NCI-H1694 treated with DMSO at 0.1 percent for 48 hours (cell line): ENCODE measurements at regions not wholly inside any gene's neighbourhood (a gene's known extent, or its start where the extent isn't known, plus 50 kb on each side); places are given as distances from the start of the nearest gene placed in this dataset.
"Not testable (repeated sequence)": the region's sequence is repeated elsewhere in the genome, so short reads cannot be mapped to it uniquely, and the experiment has no call there.

ENCODE experiments used
- DNase-seq: peaks from one replicate; lab custom pipeline; 2025; lab: John Stamatoyannopoulos, UW

DNA sequence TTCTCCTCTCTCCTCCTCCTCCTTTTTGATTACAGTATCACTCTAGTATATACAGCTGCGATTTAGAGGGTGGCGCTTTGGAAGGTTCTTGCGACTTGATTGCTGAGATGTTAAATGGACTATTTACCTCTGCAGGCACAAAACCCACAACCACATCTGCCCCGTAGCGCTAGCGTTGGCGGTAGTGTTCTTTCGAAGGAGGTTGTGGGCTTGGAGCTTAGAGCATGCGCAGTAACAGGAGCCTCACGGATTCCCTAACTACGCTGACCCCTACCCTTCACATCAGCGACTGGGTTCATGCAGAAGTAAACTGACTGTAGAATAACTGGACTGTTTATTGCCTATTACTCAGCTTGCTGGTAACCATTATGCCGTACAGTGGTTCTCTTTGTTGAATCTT lies 58.0 kb downstream of the CGGBP1 start:
- no peak for DNase-seq

DNA sequence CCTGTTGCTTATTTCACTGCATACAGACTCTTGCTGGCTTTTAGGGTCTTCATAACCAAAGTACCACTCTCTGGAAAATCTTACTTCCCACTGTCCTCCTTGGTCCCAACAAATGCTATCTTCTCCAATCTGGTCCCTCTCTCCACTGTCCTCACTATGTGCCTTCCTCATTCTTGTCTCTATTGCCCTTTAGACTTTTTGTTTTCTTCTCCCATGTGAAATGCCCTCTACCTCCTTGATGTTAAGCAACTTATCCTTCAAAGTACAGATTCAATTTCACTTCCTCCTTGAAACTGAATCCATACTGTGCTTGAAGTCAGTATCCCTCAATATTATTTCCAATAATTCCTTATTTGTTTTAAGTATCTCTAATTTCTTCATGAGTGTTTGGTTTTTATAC lies 60.8 kb downstream of the CGGBP1 start:
- DNase-seq: no peak

DNA sequence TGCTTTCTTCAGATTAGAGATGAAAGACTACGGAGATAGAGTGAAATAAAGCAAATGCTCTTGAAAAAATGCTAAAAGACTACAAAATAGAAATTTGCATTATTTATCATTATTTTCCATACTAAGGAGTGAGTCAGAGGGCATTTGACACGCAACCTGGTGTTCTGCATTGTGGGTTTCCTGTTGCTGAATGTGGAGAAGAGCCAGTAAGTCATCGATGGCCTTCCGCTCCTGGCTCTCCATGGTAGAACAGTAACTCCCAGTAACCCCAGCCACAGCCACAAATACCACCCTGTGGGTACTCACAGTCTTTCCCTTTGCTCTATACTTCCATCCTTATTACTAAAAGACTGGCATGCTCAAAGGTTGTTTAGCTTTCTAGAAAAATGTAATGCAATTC lies 61.5 kb downstream of the CGGBP1 start:
- no peak for DNase-seq

DNA sequence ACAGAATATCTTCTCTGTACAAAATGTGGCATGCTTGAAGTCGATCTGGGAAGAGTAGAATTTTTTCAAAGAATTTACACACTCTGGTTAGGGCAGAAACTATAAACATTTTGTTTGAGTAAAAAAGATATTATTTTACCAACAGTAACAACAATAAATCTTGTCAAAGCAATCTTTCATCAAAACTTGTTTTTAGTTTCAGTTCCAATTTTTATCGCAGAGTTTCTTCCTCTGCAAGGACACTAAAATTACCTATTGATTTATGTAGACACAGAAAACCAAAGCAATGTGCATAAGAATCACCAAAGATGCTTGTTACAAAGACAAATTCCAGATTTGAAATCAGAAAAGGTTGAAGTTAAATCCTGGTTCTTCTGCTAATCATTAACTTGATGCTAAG lies 61.9 kb downstream of the CGGBP1 start:
- DNase-seq: no peak

DNA sequence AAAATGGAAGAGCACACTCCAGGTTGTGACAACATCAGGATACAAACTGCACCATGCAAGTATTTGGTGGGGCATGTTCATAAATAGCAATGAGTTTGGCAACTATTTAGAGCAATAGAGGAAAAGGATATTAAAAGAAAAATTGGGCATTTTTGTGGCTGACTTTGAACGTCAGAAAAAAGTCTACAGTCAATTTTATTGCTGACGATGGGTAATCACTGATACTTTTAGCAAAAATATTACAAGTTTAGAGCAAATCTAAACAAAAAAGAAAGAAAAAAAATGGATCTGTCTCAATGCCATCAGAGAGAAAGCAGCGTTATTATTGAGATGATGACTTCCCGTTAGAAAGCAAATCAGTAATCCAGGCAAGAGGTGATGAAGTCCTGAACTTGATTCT lies 65.2 kb downstream of the CGGBP1 start:
- DNase-seq: no peak

DNA sequence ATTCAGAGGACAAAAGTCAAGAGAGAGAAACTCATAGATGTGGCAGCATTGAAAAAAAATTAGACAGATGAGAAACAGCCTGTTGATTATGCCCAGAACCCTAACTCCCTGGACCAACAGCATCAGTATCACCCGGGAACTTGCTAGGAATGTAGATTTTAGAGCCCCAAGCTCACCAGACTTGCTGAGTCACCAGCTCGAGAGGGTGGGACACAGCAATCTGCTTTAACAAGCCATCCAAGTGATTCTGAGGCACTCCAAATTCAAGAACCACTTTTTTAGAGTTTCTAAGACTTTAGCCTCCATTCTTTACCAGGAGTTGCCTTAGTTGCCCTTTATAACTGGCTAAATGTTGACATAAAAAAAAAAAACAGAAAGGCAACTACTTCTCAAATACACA lies 70.9 kb downstream of the CGGBP1 start:
- DNase-seq: no peak

DNA sequence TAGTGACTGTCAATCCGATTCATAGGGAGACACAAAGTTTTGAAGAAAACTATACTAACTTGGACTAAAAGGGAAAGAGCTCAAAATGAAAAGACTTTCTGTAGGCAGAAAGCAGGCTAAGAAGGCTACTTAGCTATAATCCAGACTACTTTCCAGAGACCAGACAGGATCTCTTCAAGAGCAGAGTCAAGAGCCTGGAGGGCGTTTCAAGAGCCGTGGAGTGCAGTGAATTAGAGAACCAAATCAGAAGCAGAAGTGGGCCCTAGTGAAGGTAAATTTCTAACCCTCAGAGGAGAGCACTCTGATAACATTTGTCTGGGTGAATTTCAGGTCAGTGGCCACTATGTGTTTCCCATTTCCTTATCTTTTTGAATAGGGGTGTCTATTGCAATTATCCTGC lies 76.4 kb downstream of the CGGBP1 start:
- DNase-seq: no peak

DNA sequence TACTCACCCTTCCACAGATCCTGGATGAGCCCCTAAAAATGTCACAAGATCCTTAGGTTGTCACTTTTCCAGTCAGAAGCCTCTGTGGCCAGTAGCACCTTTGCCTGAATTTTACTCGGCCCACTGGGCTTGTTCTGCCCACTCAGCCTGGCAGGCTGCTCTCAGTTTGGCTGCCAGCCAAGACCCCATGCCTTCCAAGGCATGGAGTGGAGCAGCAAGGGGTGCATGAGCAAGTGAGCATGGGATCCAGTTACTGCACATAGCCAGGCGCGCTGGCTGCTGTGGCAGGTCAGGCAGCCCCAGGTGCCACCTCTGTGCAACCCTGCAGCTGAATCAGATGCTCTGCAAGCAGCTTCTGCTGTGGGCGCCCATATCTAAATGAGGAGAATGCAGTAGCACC lies 79.3 kb downstream of the CGGBP1 start:
- DNase-seq: no peak

DNA sequence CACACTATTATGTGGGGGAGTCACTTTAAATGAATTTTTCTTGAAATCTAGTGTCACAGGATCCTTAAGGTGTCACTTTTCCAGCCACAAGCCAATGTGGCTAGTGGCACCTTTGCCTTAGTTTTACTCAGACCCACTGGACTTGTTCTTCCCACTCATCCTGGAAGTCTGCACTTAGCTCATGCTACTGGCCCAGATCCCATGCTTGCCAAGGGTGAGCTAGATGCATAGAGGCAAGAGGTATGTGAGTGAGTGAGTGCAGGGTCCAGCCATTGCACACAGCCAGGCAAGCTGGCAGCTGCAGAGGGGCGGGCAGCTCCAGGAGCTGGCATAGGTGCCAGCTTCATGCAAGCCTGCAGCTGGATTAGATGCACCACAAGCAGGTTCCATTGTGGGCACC lies 81.0 kb downstream of the CGGBP1 start:
- no peak for DNase-seq

DNA sequence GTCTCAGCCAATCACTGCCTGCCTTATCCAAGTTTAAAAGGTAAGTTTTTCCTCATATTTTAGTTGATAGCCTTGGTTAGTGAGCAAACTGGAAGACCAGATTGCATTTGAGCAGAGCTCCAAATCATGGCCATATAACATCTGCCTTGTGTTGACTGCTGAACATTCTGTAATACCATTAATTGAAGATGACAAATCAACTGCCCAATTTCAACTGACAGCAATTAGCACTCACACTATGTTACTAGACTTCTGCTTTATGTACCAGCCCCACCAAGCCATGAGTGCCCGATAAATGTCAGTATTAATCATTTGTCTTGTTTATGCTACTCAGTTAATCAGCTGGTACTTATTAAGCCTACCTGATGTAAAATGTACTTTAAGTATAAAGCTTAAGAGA lies 83.1 kb downstream of the CGGBP1 start:
- DNase-seq: no peak

DNA sequence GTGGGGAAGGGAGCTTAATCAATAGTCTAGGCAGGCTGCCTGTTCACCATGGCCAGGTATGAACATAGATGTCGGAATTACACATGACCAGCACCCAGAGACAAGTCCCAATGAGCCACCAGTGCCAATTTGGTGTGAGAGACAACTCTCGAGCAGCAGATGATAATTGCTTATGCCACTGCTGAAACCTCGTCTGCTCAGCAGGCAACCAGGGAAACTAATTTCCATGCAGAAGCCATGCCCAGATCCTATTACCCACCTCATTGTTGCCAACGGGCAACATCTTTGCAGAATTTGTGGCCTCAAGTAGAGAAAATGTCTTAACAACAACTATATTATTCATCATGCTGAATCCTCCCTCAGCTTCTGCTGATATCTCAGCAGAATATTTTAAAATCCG lies 84.9 kb downstream of the CGGBP1 start:
- DNase-seq: no peak

DNA sequence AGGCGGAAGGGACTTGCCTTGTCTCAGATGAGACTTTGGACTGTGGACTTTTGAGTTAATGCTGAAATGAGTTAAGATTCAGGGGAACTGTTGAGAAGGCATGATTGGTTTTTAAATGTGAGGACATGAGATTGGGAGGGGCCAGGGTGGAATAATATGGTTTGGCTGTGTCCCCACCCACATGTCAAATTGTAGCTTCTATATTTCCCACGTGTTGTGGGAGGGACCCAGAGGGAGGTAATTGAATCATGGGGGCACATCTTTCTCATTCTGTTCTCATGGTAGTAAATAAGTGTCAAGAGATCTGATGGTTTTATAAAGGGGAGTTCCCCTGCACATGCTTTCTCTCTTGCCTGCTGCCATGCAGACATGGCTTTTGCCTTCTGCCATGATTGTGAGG lies 89.2 kb downstream of the CGGBP1 start:
- no peak for DNase-seq

DNA sequence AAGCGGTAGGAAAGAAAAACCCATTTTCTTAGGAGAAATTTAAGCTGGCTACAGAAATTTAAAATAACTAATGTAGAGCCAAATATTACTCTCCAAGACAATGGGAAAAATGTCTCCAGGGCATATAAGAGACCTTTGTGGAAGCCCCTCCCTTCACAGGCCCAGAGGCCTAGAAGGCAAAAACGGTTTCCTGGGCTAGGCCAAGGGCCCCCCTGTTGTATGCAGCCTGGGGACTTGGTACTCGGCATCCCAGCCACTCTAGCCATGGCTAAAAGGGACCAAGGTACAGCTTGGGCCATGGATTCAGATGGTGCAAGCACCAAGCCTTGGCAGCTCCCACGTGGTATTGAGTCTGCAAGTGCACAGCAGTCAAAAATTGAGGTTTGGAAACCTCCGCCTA lies 90.1 kb downstream of the CGGBP1 start:
- DNase-seq: no peak

DNA sequence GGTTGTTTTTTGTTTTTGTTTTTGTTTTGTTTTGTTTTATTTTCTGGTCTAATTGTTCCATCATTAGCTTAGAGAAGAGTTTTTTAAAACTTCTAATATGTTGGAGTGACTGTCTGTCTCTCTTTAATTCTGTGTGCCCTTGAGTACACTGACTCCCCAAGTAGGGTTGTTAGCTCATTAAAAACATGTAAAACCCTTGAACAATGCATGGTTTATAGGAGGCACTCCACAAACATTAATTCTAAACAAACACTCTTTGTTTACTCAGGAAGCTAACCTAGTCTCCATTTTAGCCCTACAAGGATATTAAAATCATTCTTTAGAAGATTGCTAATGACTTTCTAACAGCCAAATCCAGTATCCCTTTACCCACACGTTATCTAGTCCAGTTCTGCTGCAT lies 100.5 kb downstream of the CGGBP1 start:
- no peak for DNase-seq

DNA sequence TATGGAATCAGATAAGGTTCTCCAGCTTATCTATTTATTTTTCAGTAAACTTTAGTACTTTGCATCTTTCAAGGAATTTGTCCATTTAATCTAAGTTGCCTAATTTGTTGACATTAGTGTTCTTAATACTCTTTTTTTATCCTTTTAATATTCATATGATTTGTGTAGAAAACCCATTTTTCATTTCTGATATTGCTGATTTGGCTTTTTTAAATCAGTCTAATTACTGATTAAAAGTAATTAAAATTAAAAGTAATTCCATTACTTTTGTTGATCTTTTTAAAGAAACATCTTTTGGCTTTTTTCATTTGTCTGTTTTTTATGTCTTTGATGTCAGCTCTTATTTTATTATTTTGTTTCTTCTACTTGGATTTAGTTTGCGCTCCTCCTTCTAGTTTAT lies 101.2 kb downstream of the CGGBP1 start:
- no peak for DNase-seq

DNA sequence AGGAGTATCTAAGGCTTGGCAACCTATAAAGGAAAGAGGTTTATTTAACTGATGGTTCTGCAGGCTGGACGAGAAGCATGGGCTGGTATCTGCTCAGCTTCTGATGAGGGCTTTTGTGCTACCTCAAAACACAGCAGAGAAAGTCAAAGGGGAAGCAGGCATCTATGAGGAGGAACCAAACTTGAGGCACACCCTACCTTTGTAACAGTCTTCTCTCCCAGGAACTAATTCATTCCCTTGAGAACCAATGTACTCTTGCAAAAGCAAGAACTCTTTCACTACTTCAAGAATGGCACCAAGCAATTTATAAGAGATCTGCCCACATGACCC lies 109.0 kb downstream of the CGGBP1 start:
- no peak for DNase-seq

DNA sequence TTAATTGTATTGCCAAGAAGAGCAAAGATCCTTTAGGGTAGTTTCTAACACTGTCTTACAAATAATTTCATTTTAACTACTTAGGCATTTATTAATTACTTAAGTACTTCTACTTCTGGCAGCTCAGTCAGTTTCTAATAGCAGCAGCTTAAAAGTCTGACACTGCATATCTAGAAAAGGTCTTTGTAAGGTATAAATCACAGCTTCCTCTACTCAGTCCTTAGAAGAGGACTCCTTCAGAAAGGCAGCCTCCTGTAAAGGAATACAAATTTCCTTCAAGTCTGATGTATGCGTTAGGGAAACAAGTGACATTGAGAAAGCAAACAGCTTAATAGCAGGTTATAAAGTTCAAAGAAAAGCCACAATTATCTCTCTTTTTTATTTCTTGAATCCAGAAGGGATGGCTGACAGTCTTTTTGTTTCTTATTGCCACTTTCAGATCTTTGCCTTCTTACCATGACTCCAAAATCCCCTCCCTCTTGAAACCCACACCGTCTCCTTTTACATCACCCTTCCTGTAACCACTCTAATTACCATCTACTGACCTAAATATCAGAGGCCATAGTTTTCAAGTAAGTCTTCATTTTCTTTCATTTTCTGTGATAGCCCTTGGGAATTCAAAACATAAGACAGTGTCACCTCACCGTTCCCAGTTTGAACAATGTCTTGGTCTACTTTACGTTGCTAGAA lies 109.5 kb downstream of the CGGBP1 start:
- DNase-seq: no peak

DNA sequence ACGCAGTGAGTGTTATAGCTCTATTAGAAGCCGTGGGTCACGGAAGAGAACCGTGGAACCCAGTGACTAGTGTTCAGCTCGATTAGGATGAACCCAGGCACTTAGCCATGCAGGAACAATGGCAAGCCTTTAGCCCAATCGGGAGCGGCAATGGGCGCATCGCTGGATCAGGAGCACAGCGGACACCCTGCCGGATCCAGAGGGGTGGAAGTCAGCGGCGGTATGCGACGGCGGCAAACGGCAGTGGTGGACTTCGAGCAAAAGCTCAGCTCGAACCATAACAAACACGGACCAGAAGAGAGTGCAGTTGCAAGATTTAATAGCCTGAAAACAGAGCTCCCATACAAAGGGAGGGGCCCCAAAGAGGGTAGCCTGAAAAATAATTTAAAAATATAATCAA lies 112.8 kb downstream of the CGGBP1 start:
- not testable (repeated sequence) for DNase-seq

DNA sequence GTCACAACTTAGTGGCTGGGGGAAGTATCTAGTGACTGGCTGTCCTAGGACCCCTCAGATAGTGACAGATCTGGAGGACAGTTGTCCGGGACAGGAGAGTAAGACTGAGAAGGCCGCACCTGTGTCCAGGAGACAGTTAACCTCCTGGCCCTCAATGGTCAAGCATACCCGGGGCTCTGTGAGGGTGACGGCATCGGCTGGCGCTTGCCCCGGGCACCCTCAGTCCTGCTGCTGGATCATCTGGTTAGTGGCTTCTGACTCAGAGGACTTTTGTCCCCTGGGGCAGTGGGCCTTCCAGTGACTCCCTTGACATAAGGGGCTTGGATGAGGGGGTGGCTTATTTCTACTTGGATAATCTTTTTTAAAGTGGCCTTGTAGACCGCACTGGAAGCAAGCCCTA lies 116.5 kb downstream of the CGGBP1 start:
- not testable (repeated sequence) for DNase-seq

DNA sequence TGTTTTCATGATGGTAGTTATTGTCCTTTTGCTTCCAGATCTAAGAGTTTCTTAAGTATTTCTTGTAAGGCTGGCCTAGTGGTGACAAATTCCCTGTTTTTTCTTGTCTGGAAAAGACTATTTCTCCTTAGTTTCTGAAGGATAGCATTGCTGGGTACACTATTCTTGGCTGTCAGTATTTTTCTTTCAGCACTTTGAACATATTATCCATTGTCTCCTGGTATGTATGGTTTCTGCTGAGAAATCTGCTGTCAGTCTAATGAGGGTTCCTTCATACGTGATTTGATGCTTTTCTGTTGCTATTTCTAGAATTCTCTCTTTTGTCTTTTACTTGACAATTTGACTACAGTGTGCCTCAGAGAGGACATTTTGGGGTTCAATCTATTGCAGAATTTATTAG lies 134.3 kb downstream of the CGGBP1 start:
- DNase-seq: no peak

DNA sequence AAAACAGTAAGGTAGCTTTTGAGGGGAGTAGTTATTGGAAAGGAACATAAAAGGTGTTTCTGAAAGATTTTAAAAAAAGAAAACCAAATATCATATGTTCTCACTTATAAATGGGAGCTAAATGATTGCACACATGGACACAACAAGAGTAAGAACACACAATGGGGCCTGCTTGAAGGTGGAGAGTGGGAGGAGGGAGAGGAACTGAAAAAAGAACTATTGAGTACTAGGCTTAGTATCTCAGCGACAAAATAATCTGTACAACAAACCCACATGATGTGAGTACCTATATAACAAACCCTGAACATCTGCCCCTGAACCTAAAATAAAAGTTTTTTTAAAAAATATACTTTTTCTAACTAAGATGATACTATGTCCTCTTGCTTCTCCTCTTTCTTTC lies 138.3 kb downstream of the CGGBP1 start:
- DNase-seq: no peak

DNA sequence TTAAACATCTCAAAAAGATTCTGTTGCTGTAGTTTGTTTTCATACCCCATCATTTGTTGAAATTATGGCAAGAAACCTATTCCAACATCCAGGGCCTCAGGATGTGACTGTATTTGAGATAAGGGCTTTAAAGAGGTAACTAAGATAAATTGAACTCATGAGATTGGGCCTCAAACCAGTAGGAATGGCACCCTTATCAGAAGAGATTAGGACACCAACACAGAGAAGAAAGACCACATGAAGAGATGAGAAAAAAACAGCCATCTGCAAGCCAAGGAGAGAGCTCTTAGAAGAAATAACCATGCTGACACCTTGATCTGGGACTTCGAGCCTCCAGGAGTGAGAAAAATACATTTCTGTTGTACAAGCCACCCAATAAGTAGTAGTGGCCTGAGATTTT lies 157.7 kb downstream of the CGGBP1 start:
- DNase-seq: no peak

DNA sequence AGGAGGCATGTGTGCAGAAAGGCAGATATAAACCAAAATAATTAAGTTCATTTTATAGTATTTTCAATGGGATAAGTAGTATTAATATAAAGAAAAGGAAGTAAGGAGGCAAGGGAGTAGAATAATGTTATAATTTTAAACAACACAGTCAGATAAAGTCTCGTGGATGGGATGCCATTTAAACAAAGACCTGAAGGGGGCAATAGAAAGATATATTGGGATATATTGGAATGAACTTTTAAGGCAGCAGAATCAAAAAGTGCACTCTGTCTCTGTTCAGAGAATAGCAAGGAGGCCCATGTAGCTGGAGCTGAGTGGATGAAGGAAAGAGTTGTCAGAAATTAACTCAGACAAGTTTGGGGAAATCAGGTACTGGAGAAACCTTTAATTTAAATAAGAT lies 158.7 kb downstream of the CGGBP1 start:
- no peak for DNase-seq

DNA sequence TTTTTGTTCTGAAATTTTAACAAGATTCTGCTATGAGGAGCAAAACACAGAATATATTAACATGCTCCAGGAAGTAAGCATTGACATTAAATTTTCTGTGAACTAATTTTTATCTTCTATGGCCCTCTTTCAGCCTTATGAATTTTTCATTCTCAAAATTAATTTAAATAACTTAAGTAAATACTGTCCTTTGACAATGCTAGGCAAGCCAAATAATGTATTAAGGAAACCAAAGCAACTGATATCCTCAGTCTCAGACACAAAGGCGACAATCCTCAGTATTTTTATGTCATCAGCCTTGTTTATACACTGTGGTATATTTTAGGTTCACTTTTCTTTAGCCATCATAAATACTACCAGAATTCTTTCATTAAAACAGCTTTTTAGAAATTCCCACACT lies 159.8 kb downstream of the CGGBP1 start:
- DNase-seq: no peak

DNA sequence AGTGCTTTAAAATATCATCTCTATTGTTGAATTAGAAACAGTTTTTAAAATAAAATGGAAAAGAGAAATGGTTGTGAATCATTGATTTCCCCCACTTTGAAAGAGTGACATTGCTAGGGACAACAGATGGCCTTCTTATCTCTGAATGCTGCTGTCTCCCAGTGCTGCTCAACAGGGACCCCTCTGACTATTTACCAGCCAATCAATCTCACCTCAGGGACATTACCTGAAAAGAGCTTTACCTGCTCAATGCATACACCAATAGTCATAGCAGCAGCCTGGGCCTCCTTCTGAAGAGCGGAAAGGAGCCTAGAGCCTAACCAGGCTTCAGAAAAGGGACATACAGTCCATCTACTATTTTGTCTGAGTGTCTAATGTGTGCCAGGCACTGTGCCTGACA lies 162.8 kb downstream of the CGGBP1 start:
- no peak for DNase-seq
